ENCODE measurements at regions not wholly inside any gene's neighbourhood (a gene's known extent, or its start where the extent isn't known, plus 50 kb on each side); places are given as distances from the start of the nearest gene placed in this dataset.

DNA sequence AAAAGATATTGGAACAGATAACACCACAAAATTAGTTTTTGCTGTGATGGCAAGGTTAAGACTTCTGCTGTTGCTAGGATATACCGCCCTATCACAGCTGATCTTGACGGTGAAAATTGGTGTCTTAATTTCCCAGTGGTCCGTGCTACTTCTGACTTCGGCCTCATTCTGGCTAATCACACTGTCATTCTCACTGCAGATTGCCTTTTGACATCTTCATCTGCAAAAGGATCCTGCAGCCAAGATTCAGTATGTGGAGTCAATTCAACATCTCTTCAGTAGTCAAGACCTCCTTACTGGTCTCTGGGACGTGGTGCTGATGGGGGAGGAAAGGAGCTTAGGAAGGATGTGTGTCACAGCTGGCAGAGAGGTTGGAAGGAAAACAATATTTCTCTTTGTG, 438.6 kb downstream of the WDR72 start:
- no peak for TF ChIP-seq CTCF (conservative IDR thresholded peaks at IDR 0.05; ENCODE audit: low read depth, low read length)
- no peak for DNase-seq (ENCODE audit: low read depth)
- H3K4me3 ChIP-seq (ENCODE audit: low read depth, low read length) = no peak overlapping the region

GRCh38 chr15:53312707-53313106, 446.8 kb downstream of the WDR72 start:
- DNase-seq (ENCODE audit: low read depth) = no peak
- no peak overlapping the region for H3K4me3 ChIP-seq (ENCODE audit: low read depth, low read length)
- no peak for TF ChIP-seq CTCF (conservative IDR thresholded peaks at IDR 0.05; ENCODE audit: low read depth, low read length)

- no peak overlapping the region for H3K4me3 ChIP-seq (ENCODE audit: low read depth, low read length)
- no peak for DNase-seq (ENCODE audit: low read depth)
- TF ChIP-seq CTCF (conservative IDR thresholded peaks at IDR 0.05; ENCODE audit: low read depth, low read length) = no peak
Measured at GRCh38 chr15:53310709-53311108, 448.8 kb downstream of the WDR72 start.

DNA sequence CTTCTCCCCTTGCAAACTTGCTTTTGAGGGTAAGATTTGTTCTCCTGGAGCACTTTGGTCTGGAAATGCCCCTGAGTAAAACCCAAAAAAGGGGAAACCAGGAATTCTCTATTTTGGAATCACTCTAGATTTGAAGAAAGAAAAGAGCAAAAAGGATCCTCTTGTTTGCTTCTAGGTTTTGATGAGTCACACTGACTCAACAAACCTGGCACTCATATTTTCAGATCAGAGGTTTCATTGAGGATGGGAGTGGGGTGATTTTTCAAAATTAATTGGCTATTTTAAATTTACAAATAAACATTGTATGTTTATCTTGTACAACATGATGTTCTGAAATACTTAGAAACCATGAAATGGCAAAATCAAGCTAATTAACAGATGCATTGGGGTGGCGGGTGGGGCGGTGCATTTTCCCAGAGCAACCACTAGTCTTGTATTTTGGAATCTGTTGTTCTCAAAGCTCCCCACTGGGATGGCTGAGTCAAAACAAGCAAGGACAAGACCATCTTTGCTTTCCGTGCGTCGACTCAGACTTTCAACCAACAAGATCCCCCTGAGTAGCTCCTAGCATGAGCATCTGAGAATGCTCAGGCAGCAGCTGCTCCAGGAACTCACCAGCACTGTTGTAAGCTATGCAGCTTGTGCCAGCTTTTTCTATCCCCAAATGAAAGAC, 451.4 kb downstream of the WDR72 start:
- no peak for TF ChIP-seq CTCF (conservative IDR thresholded peaks at IDR 0.05; ENCODE audit: low read depth, low read length)
- DNase-seq (ENCODE audit: low read depth) = no peak
- H3K4me3 ChIP-seq (ENCODE audit: low read depth, low read length) = no peak overlapping the region

DNA sequence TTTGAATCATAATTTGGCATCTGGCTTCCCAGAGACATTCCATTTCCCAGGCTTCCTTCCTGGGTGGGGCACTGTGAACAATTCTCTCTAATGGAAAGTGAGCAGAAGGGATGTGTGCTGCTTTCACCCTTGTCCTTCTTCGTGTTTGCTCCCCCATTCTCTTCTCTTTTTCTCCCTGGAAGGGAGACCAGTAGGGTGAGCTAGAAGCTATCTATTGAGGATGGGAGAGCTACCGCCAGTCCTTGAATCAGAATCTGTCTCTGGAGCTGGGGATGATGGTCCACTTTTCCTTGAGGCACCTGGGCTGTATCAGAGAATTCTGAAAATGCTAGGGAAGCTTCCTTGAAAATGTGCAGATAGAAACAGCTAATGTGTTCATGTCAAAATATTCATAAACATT, 453.9 kb downstream of the WDR72 start:
- no peak for TF ChIP-seq CTCF (conservative IDR thresholded peaks at IDR 0.05; ENCODE audit: low read depth, low read length)
- no peak overlapping the region for H3K4me3 ChIP-seq (ENCODE audit: low read depth, low read length)
- no peak for DNase-seq (ENCODE audit: low read depth)

DNA sequence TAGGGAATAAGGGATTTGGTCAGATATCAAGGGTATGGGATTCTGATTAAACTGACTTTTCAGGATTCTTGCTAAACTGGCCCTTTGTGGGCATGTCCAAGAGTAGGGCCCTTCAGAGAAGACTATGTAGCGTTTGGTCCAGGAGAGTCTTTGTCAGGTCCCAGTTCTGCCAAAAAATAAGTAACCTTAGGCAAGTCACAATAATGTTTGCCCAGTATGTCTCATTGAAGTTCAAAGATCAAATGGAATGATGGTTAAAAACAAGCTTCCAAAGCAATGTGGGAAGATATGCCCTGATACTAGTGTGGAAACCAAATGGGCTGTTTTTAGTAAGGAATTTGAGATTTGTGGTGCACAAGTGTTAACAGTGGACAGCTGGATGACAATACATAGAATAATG, 454.4 kb downstream of the WDR72 start:
- no peak for TF ChIP-seq CTCF (conservative IDR thresholded peaks at IDR 0.05; ENCODE audit: low read depth, low read length)
- H3K4me3 ChIP-seq (ENCODE audit: low read depth, low read length) = no peak overlapping the region
- no peak for DNase-seq (ENCODE audit: low read depth)

- DNase-seq (ENCODE audit: low read depth) = no peak
- H3K4me3 ChIP-seq (ENCODE audit: low read depth, low read length) = no peak overlapping the region
- no peak for TF ChIP-seq CTCF (conservative IDR thresholded peaks at IDR 0.05; ENCODE audit: low read depth, low read length)
Measured at GRCh38 chr15:53297828-53298227, 461.6 kb downstream of the WDR72 start.

Data from epithelial cell of proximal tubule (primary cell).